EH (cell line): ENCODE measurements at regions not wholly inside any gene's neighbourhood (a gene's known extent, or its start where the extent isn't known, plus 50 kb on each side); places are given as distances from the start of the nearest gene placed in this dataset.
A peak's percentile ranks its signal among the peaks of the same experiment; 100 is the strongest.
"Not testable (repeated sequence)": the region's sequence is repeated elsewhere in the genome, so short reads cannot be mapped to it uniquely, and the experiment has no call there.

Source experiments
- DNase-seq: peaks from one replicate; pipeline ENCODE4 v3.0.0-alpha.2; 2015; ENCODE audit warnings: low read depth

DNA sequence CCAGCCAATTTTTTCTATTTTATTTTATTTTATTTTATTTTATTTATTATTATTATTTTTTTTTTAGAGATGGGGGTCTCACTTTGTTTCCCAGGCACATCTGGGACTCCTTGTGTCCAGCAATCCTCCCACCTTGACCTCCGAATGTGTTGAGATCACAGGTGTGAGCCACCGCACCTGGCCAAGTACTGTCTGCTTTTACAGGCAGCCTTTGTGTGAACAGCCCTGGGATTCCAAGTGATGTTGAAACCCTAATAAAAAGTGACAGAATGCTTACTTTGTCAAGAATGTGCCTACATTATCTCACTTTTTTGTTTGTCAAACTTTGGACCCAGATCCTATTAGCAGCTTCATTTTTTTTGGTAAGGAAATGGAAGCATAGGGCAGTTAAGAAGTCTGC is 220.1 kb upstream of the EDNRB start:
- DNase-seq, result no peak

DNA sequence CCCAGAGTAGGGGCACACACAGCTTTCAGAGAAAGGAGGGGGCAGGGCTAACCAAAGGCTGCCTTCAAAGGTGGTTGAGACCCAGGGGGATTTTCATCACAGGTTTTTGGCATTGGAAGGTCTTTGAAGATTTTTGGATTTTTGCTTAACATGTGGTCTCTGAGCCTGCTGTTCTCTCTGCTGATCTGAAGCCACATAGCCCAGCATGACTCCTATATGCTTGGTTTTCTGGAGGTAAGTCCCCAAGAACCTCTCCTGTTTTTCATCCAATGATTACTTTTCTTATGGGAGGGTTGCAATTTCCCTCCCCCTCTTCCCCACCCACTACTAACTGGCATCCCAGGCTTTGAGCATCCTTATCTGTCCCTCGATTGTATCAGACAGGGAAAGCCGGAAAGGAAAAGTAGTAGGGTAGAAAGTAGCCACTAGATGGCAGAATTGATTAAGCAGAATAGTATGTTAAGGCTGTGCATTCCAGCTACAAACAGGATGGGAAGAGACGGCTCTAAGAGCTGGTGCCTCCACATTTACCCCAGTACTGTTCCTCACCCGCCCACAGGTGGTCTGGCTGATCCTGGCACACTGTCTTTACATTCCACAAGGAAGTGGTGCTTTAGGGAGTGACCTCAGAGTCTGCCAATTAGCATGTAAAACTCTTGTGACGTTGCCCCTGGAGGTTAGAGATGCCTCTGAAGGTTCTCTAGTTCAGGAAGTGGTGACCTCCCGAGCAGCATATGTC is 218.9 kb upstream of the EDNRB start:
- DNase-seq, result peak; percentile 79

DNA sequence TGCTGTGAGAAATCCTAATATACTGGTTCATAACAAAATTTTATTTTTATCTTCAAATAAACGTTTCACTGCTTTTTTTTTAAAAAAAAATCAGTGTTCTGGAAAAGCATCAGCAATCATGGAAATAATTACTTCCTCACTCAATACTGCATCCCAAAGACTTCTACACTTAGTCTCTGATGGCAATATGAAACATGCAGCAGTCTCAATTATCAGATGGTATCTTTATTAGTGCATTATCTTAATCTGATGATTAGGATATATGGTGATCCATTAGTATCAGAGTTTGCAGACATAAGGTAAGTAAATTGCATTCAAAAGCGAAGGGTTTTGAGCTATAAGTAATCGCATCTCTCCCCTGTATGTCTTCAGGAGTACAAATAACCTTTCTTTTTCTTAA is 218.3 kb upstream of the EDNRB start:
- no peak for DNase-seq

DNA sequence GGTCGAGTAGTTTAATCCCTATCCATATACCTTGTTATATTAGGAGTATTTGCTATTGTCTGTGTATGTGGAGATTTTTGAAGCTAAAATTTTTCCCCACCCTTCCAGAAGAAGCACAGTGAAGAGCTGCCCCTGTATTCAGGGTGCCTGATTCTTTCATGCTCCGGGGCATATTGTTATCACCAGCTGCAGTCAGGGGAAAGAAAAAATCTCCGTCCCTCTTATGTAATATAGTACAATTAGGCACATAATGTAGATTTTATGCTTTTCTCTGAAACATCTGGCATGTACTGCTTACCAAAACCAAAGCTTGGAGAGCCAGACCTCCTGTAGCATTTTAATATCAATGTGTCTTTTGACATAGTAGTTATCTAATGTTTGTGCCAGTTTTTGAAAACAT is 214.9 kb upstream of the EDNRB start:
- DNase-seq, result no peak

DNA sequence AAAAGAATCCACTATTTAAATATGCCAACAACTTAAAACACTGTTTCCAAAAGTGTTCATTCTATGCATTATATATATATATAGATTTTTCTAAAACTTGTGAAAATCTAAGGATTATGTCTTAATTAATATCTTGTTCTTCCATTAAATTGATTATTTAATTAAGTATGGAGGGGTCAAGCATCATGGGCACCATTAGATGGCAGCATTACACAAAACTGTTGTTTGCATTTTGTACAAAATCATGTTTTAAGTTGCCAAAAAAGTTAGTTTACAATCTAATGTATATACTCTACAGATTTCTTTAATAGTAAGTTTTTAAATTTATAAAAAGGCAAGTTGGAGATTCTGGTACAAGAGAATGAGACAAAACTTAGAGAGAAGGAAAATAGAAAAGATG is 213.2 kb upstream of the EDNRB start:
- no peak for DNase-seq

DNA sequence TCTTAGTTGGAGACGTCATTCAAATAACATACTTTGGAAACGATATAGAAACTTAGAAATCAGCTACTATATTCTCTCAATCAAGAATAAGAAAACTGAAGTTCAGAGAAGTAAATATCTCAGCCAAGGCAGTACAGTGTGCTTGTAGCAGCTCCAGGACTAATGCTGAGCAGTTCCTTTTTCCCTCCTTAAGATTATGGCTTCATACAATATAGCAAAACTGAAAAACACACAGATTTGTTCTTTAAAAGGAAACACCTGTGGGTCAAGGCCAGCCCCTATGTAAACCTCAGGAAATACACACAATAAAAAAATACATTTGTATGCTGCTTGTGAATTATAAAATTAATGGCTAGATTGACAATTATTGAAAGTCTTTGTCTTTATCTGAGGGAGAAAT is 212.7 kb upstream of the EDNRB start:
- DNase-seq, result no peak

DNA sequence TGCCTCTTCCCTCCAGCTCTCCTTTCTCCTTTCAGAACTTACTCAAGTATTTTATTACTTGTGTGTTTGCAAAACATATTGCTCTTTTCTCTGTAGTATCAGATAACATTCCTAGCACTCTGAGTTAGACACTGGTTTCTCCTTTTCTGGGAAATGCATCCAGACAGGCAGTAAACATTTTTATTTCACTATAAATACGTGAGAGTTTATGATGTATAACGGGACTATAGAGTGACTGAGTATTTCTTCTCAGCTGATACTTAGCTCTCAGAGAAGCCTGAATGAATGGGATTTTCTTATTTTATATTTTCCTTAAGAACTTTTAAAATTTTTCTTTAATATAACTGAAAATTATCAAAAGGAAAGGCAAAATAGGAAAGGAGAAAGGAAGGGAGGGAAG is 211.2 kb upstream of the EDNRB start:
- no peak for DNase-seq

DNA sequence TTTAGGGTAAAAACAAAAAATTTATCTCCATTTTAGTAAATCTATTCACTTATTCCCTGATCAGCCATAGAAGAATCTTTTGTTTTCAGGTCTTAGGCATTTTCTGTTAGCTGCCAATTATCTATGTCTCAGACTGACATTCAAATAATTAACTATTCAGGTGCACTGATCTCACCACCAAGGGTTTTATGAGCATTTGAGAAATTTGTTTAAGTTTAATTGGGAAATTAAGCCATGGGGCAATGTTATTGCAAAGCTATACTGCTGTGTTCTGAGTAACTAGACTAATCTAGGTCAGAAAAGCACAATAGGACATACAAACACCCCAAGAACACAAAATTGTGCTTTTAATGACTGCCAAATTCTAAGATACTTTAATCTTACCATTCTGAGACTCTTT is 210.7 kb upstream of the EDNRB start:
- no peak for DNase-seq

DNA sequence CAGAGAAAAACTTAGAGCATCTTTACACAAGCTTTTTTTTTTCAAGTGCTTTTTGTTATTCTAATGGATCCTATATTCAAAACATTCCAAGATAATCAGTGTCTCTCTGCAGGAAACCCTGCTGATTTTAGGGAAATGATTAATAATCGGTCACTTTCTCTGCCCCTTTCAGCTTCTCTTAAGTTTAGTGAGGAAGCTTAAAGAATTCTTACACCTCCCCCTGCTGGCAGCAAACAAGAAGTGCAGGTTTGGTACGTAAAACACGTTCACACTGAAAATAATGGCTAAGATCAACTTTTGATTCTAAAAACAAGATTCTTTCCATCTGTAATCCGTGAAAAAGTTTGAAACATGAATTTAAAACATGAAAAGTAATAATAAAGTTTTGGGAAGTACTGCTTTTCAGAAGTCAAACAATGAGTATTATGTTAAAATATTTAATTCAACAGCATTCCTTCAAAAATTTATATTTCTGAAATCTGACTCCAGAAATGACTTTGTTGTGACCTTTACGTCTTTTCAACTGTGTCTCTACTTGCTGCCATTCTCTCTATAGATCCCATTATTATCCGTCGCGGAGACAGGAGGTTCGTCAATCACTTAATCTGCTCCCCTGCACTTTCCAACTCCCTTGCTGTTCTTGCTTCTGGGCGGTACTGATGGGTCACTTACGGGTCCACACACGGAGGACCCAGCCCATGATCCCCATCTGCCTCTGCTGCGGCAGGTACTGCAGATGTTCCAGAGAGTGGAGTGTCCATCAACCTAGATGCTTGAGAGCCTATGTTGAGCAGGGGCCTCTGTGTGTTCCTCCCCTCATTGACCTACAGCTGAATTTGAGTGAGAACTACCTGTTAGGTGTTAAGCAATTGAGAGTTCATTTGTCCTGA is 203.1 kb upstream of the EDNRB start:
- DNase-seq, result peak; percentile 66

DNA sequence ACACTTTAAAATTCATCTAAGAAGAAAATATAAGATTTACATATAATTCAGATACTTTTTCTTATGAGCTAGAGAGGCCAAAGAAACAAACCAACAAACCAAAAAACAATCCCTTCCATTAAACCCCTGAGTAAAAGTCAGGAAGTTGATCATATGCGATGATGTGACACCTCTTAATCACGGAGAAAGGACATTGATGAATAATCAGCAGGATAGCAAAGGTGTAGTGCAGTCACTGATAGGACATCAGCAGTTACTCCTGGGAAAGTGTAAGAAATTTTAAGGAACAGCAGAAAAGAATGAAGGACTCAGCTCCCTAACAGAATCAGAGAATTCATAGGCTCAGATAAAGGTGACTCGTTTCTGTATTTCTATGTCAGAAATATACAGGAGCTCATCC is 202.4 kb upstream of the EDNRB start:
- no peak for DNase-seq

DNA sequence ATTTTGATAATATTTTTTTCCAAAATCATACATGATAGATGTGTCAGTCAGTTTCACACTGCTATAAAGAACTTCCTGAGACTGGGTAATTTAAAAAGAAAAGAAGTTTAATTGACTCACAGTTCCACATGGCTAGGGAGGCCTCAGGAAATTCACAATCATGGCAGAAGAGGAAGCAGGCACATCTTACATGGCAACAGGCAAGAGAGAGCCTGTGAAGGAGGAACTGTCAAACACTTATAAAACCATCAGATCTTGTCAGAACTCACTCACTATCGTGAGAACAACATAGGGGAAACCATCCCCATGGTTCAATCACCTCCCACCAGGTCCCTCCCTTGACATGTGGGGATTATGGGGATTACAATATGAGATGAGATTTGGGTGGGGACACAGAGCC is 201.5 kb upstream of the EDNRB start:
- DNase-seq, result not testable (repeated sequence)

DNA sequence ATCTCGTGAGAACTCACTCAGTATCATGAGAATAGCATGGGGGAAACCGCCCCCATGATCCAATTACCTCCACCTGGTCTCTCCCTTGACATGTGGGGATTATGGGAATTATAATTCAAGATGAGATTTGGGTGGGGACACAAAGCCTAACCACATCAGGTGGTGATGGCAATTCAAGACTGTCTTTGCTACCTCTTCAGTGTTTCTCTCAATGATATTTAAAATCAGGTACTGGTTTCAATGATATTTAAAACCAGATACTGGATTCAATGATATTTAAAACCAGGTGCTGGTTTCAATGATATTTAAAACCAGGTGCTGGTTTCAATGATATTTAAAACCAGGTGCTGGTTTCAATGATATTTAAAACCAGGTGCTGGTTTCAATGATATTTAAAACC is 198.4 kb upstream of the EDNRB start:
- not testable (repeated sequence) for DNase-seq

DNA sequence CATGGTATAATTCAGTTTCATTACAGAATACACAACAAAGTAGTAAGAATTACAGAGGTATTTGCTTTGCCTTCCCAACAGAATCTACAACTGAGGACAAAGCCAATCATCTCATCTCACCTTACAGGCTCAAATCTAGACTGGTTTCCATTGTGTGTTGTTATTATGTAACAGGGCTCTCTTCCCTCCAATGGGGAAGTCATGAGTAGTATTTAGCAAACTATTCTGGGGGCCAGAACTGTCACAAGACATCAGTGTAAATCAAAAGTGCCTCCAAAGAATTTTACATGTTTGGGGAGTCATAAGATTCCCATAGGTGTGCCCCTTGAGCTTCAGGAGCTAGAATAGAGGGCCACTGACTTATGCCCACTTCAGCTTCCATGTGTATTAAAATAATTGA is 187.0 kb upstream of the EDNRB start:
- DNase-seq, result no peak

DNA sequence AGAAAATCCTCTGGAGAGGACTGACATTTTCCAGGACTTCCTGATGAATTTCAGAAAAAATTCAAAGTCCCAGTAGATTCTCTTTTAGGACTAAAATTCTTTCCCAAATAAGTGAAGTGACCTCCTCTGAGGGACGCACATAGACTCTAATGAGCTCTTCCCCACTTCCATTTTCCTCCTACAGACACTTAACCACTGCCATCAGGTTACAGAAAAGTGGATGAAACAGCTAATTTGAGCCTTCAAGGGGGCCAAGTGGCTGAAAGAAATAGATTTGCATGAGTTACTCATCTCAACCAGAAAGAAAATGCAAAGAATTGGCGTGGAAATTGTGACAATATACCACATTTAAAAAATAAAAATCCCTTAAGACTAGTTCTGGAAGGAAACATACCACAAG is 185.3 kb upstream of the EDNRB start:
- DNase-seq, result no peak

DNA sequence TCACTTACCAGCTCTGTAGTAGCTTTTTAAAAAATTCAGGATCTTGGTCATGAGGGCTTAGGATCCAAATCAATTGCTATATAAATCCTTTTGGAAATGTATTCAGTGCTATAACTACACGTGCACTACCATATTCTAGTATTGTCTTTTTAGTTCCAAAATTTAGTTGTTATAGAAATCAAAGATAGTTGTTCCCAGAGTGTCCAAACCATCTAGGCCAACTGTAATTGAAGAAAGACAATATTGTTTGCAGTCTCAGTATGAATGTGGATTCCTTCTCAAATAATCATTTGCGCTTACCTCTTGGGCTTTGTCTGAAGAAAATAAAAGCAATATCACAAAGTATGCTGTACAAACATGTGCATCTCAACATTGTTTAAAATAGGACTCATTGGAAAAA is 184.1 kb upstream of the EDNRB start:
- DNase-seq, result no peak

DNA sequence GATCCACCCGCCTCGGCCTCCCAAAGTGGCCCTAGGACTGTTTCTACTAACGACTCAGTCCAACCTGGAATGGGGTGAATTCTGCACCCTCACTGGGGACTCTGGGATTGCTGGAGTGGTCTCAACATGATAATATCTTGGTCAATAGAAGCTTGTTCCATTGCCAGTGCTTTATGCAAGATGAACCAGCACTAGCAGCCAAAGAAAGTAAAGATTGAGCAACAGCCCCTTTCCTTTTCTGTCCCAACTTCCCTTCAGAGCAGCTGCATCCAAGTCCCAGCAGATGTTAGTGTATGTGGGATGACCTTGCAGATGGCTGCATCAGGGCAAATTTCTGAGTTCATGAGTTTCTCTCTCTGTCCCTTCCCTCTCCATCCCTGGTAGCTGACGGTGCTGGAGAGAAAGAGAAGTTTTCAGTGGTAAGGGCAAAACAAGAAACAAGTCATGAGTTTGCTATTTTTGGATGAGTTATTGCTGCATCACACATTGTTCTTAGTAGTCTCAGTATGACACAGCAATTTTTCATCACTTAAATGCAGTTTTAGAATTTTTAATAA is 183.6 kb upstream of the EDNRB start:
- DNase-seq, result peak; percentile 62

DNA sequence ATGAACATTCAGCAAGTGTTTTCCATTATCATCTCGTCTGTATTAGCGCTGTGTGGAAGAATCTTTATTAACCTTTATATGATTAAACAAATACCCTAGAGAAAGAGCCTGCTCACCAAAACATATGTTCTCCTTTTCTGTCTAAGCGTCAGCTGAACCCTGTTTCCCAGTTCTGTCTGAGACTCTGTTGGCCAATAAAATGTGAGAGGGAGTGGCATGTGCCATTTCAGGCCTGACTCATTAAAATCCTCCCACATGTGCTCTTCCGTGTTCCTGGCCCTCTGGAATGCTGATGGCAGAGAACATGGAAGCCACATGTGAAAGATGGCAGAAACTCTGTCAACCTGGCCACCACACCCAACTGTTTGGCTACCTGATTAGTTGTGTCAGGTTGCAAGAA is 181.9 kb upstream of the EDNRB start:
- peak; percentile 4 for DNase-seq

DNA sequence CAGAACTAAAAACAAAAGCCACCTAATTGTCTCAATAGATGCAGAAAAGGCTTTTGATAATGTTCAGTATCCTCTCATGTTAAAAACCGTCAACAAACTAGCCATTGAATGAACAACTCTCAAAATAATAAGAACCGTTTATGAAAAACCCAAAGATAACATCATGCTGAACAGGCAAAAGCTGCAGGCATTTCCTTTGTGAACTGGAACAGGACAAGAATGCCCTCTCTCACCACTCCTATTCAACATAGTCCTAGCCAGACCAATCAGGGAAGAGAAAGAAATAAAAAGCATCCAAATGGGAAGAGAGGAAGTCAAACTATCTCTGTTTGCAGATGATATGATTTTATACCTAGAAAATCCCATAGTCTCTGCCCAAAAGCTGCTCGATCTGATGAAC is 179.6 kb upstream of the EDNRB start:
- DNase-seq, result no peak

DNA sequence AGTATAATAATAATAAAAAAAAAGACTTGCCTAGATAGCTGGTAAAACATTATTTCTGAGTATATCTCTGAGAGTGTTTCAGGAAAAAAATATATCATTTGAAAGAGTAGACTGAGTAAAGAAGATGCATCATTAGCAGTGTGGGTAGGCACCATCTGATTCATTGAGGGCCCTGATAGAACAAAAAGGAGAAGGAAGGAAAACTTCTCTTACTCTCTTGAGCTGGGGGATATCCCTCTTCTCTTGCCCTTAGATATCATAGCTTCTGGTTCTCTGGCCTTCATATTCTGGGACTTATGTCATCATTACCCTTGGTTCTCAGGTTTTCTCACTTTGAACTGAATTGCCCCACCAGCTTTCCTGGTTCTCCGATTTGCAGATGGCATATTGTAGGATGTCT is 177.6 kb upstream of the EDNRB start:
- no peak for DNase-seq

DNA sequence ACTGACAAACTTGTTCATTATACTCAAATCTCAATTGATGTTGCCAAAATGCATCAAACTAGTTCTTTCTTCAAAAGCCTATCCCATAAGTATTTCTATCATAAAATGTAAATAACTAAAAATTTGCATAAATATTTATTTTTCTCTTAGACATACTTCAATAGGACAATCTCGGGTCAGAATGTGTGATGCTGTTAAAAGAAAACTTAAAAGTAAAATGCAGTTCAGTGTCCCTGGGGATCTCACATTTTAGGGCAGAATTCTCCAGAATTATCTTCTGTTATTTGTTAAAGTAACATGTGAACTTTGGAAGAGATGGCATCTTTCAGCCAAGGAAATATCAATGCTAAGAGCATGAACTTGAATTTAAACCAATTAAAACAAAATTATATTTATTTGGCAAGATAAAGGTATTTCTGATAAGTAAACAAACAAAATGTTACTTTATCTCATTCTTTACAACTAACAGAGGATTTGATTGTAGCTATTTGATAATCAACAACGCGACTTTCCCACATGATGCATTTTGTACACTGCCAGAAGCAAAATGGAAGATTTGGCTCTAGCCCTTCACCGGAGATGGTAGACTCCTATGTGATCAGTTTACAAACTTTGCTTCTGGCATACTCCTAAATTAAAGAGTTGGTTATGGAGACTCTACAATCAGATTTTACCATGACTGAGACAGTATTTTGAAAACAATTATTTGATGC is 169.5 kb upstream of the EDNRB start:
- no peak for DNase-seq

DNA sequence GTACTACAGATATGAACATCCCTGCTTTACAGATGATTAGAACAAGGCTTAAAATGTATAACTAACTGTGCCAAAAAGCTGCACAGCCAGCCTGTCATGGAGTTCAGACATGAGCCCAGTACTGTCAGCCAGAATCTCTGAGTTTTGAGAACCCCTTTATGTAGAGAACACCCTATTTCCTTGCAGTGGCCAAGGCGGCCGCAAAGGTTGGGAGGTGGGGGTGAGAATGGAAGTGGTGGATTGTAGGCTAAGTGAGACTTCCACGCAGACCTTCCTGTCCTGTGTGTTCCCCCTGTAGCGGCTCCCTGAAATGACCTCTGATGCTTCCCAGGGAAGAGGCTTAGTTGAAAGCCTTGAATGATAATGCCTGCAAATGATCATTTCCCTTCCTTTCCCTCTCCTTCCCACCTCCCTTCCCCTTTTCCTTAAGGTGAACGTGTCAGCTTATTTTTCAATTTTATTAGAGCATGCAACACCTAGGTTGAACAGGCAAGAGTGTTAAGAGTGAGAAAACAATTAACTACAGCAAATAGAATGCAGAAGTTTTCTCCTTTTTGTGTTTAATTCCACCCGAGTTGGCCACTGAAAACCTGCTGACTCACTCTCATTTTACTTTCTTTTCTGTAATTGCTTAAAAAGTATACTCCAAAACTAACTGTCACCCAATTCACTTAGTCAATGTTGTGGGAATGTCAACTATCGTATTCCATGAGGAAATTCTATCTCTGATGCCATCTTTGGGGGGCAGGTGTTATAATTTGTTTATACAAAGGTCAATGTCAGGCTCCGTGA is 167.0 kb upstream of the EDNRB start:
- no peak for DNase-seq

DNA sequence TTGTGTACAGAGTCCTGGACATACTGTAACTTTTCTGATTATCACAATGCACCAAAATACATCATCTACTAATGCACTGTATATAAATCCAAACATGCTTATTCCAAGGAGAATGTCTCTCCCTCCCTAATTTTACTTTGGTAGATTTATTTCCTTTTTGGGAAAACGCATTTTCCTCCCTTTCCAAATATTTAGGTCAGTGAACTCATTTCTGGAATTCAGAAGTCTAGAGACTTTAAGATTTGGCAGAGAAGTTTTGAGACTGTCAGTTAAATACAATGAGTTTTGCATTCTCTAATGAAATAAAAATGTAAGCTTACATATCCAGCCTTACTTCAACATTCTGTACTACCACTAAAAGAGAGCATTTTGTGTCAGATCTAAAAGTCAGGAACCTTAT is 165.8 kb upstream of the EDNRB start:
- no peak for DNase-seq
